ENCODE measurements at regions not wholly inside any gene's neighbourhood (a gene's known extent, or its start where the extent isn't known, plus 50 kb on each side); places are given as distances from the start of the nearest gene placed in this dataset.

DNA sequence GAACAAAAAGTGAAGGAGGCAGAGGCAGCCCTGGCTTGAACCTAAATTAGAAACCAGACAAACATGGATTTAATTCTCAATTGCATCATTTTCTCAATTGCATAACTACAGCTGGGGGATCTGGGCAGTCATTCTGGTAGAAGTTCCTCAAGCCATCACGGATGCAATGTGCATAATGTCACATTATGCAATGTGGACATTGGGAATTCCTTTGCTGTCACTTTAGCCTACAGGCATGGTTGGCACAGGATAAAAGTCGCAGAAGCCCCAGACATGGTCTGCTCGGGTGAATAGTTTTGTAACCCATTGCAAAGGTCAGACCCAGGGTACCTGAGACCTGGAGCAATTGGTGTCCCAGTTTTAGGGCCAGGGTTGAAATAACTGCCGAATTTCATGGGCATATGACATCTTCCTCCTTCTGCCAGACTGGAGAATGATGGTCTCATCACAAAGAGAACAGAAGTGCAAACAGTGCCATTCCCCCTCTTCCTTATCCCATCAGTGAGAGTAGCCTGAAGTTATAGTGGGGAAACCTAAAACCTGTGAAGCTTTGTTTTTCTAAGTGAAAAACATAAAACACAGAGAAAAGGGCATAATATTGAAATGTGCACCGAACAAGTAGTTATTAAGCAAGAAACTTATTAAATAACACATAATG lies 290.8 kb downstream of the MSX2 start:
- DNase-seq, result no peak
- Histone ChIP-seq H3K36me3 (no peaks in the 10 kb centered on the region), H3K27me3 (no peaks in the 10 kb centered on the region), H3K4me3 (no peak overlapping the region), H3K27ac (no peak overlapping the region), H3K9me3 (no peaks in the 10 kb centered on the region), H3K4me1 (ENCODE audit: insufficient read depth) (no peaks in the 10 kb centered on the region)
- TF ChIP-seq, protein P1, sequence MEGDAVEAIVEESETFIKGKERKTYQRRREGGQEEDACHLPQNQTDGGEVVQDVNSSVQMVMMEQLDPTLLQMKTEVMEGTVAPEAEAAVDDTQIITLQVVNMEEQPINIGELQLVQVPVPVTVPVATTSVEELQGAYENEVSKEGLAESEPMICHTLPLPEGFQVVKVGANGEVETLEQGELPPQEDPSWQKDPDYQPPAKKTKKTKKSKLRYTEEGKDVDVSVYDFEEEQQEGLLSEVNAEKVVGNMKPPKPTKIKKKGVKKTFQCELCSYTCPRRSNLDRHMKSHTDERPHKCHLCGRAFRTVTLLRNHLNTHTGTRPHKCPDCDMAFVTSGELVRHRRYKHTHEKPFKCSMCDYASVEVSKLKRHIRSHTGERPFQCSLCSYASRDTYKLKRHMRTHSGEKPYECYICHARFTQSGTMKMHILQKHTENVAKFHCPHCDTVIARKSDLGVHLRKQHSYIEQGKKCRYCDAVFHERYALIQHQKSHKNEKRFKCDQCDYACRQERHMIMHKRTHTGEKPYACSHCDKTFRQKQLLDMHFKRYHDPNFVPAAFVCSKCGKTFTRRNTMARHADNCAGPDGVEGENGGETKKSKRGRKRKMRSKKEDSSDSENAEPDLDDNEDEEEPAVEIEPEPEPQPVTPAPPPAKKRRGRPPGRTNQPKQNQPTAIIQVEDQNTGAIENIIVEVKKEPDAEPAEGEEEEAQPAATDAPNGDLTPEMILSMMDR (IDR thresholded peaks at IDR 0.05), result no peak
- TF ChIP-seq EP300 (IDR thresholded peaks at IDR 0.05) (no peak), POLR2A (IDR thresholded peaks at IDR 0.05) (no peak)
- intact Hi-C loops (cut with DNase I), result no loop called here
- 69 to 73% (median 69%) methylated on average over 5 of the region's 5 CpGs for WGBS, 3 donors

DNA sequence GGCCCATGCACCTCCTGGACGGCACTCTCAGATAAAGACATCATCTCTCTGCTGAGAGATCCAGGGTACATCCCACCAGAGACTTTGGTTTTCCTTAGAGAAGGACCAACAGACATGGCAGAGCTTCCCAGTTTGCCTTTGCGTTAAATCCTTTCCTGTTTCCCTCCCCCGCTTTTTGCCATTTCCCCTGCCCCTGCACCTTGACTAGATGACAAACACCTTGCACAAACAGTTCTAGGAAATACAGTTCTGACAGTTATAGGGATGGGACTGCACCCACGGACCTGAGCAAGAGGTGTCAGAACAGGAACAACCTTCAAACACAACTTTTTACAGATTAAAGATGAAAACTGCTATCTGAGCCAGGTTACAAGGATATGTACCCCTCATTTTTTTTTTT lies 288.9 kb downstream of the MSX2 start:
- no peaks in the 10 kb centered on the region for H3K27me3 ChIP-seq
- no peak overlapping the region for H3K27ac ChIP-seq
- H3K4me3 ChIP-seq, result no peak overlapping the region
- H3K36me3 ChIP-seq, result no peaks in the 10 kb centered on the region
- no peaks in the 10 kb centered on the region for H3K9me3 ChIP-seq
- H3K4me1 ChIP-seq (ENCODE audit: insufficient read depth), result no peaks in the 10 kb centered on the region
- WGBS, 3 donors, result 65 to 69% (median 66%) methylated on average over 4 of the region's 4 CpGs
- TF ChIP-seq POLR2A (IDR thresholded peaks at IDR 0.05) (no peak), EP300 (IDR thresholded peaks at IDR 0.05) (no peak)
- TF ChIP-seq, protein P1 (IDR thresholded peaks at IDR 0.05), result no peak
- no peak for DNase-seq
- intact Hi-C loops (cut with DNase I), result no loop called here

DNA sequence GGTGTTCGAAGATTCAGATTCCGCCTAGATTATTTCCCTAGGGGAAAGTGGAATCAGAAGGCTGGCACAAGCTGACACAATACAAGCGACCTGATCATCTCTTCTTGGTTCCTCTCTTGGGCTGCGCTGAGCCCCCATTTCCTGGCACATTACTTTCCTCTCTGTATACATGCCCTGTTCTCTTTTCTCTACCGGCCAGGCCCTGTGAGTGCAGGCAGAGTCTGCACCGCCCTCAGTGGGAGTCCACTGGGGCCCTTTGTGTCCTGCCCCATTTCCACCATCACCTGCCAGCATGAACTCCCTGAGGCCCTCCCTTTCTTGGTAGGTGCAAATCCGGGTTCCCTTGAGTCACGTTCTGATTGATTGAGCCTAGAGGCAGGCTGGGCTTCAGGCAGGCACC lies 287.9 kb downstream of the MSX2 start:
- no peaks in the 10 kb centered on the region for H3K27me3 ChIP-seq
- H3K9me3 ChIP-seq, result no peaks in the 10 kb centered on the region
- WGBS, 3 donors, result 70 to 81% (median 74%) methylated on average over 8 of the region's 8 CpGs
- TF ChIP-seq EP300 (IDR thresholded peaks at IDR 0.05) (no peak), POLR2A (IDR thresholded peaks at IDR 0.05) (no peak)
- TF ChIP-seq, protein P1 (IDR thresholded peaks at IDR 0.05), result no peak
- no peaks in the 10 kb centered on the region for H3K36me3 ChIP-seq
- no peak overlapping the region for H3K4me3 ChIP-seq
- DNase-seq, result no peak
- no peaks in the 10 kb centered on the region for H3K4me1 ChIP-seq (ENCODE audit: insufficient read depth)
- intact Hi-C loops (cut with DNase I), result no loop called here
- H3K27ac ChIP-seq, result no peak overlapping the region

DNA sequence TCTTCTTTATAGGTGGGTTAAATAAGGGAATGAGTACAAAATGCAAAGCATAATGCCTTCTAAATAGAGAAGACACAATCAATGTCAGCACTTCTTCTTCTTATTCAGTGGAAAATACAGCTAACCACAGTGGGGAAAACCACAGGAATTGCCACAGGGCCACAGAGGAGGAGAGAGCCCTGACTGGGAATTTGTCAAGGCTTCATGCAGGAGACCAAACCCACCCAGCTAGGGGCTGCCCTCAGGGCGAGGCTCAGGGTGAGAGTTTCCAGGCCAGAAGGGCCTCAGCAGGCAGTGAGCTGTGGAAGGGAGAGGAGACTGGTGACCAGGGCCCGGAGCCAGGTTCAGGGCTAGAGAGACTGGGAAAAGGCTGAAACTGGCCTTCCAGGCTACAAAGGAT lies 279.1 kb downstream of the MSX2 start:
- 64 to 85% (median 66%) methylated on average over 2 of the region's 2 CpGs for WGBS, 3 donors
- no peak for DNase-seq
- H3K4me1 ChIP-seq (ENCODE audit: insufficient read depth), result no peaks in the 10 kb centered on the region
- H3K4me3 ChIP-seq, result no peak overlapping the region
- H3K36me3 ChIP-seq, result no peaks in the 10 kb centered on the region
- TF ChIP-seq, protein P1 (IDR thresholded peaks at IDR 0.05), result no peak
- TF ChIP-seq POLR2A (IDR thresholded peaks at IDR 0.05) (no peak), EP300 (IDR thresholded peaks at IDR 0.05) (no peak)
- intact Hi-C loops (cut with DNase I), result no loop called here
- no peaks in the 10 kb centered on the region for H3K9me3 ChIP-seq
- no peak overlapping the region for H3K27ac ChIP-seq
- no peaks in the 10 kb centered on the region for H3K27me3 ChIP-seq

Data from ovary (tissue), 7 donors.